Islet of Langerhans (tissue), 1 donor: ENCODE measurements at regions not wholly inside any gene's neighbourhood (a gene's known extent, or its start where the extent isn't known, plus 50 kb on each side); places are given as distances from the start of the nearest gene placed in this dataset.
"Not testable (repeated sequence)": the region's sequence is repeated elsewhere in the genome, so short reads cannot be mapped to it uniquely, and the experiment has no call there.

Source experiments
- FAIRE-seq: peaks from one replicate; lab custom pipeline; 2011; peaks lifted over from hg19 to GRCh38; lab: Jason Lieb, UNC

- no peak for FAIRE-seq
Observed at GRCh38 chr18:10249801-10250200, 204.6 kb upstream of the APCDD1 start.

- FAIRE-seq, result no peak
Observed at GRCh38 chr18:10252494-10252893, 201.9 kb upstream of the APCDD1 start.

- FAIRE-seq, result no peak
Observed at GRCh38 chr18:10252952-10253705, 201.3 kb upstream of the APCDD1 start.

GRCh38 chr18:10256276-10256675, 198.2 kb upstream of the APCDD1 start:
- FAIRE-seq, result not testable (repeated sequence)

GRCh38 chr18:10258836-10259474, 195.5 kb upstream of the APCDD1 start:
- no peak for FAIRE-seq

GRCh38 chr18:10259901-10260300, 194.5 kb upstream of the APCDD1 start:
- FAIRE-seq, result no peak

- no peak for FAIRE-seq
Observed at GRCh38 chr18:10261344-10262276, 192.8 kb upstream of the APCDD1 start.

GRCh38 chr18:10262566-10262965, 191.9 kb upstream of the APCDD1 start:
- FAIRE-seq, result no peak

GRCh38 chr18:10264260-10264659, 190.2 kb upstream of the APCDD1 start:
- FAIRE-seq, result no peak

GRCh38 chr18:10265560-10266333, 188.7 kb upstream of the APCDD1 start:
- no peak for FAIRE-seq

GRCh38 chr18:10266334-10266590, 188.2 kb upstream of the APCDD1 start:
- FAIRE-seq, result no peak

GRCh38 chr18:10269261-10269660, 185.2 kb upstream of the APCDD1 start:
- FAIRE-seq, result no peak

GRCh38 chr18:10270151-10270571, 184.3 kb upstream of the APCDD1 start:
- FAIRE-seq, result no peak

- no peak for FAIRE-seq
Observed at GRCh38 chr18:10271481-10271880, 183.0 kb upstream of the APCDD1 start.

- no peak for FAIRE-seq
Observed at GRCh38 chr18:10274301-10274700, 180.1 kb upstream of the APCDD1 start.

- FAIRE-seq, result no peak
Observed at GRCh38 chr18:10275486-10275885, 178.9 kb upstream of the APCDD1 start.

- FAIRE-seq, result no peak
Observed at GRCh38 chr18:10278265-10278664, 176.2 kb upstream of the APCDD1 start.

- no peak for FAIRE-seq
Observed at GRCh38 chr18:10279471-10279870, 175.0 kb upstream of the APCDD1 start.

- no peak for FAIRE-seq
Observed at GRCh38 chr18:10279905-10280644, 174.4 kb upstream of the APCDD1 start.

- no peak for FAIRE-seq
Observed at GRCh38 chr18:10284540-10285282, 169.7 kb upstream of the APCDD1 start.

GRCh38 chr18:10285283-10285640, 169.2 kb upstream of the APCDD1 start:
- no peak for FAIRE-seq
